ENCODE measurements at regions not wholly inside any gene's neighbourhood (a gene's known extent, or its start where the extent isn't known, plus 50 kb on each side); places are given as distances from the start of the nearest gene placed in this dataset.
"Not testable (repeated sequence)": the region's sequence is repeated elsewhere in the genome, so short reads cannot be mapped to it uniquely, and the experiment has no call there.

DNA sequence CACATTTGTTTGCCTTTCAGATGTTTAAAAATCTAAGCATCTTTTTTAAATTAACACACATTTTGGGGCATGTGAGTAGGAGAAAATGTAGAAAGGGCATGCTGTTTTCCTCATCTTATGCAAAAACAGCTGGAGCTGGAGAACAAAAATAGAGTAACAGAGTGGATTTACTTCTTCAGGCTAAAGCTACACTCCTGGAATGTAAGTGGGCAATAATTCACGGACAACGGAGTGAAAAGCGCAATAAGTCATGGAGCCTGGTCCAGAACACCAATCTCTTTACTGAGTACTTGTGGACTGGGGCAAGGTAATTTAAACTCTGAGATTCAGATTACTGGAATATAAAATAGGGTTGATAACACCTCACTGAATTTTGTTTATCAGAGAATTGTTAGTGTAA, 1018.8 kb upstream of the HS3ST1 start:
- DNase-seq (ENCODE audit: low spot score): no peak

DNA sequence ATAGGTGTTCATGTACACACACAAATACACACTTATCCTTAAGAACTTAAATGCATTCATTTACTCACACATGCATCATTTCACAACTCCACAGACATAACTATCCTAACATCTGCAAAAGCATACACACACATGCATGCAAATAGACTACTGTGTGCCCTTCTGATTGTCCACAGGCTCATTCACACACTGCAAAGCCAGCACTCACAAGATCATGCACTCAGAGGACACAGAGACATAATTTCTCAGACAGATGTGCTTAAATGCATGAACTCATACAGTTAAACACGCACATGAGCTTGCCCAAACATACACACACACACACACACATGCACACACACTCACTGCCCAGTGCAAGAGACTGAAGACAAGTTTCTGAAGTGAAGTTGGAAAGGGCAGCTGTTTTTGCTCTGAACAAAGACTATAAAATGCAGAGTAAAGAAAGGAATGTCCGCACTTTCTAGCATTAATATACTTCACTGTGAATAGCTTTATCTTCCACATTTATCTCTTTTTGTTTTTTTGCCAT, 1018.0 kb upstream of the HS3ST1 start:
- DNase-seq (ENCODE audit: low spot score): no peak

DNA sequence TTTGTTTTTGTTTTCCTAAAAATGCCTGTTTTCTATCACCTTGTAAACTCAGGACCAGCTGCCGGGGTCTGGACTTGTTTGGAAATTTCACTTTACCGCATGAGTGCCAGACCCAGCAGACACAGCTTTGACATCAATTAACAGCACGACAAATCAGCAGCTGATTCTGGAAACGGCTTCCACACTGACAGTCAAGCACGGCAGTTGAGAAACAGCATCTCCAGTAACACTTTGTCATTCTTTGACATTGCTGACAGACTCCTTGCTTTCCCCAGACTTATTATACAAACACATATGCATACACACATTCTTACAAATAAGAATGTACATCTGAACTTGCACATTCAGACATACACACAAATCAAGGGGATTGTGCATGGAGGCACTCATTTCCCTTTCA, 1017.6 kb upstream of the HS3ST1 start:
- no peak for DNase-seq (ENCODE audit: low spot score)

GRCh38 chr4:12445711-12446235, 1017.1 kb upstream of the HS3ST1 start:
- DNase-seq (ENCODE audit: low spot score): no peak

DNA sequence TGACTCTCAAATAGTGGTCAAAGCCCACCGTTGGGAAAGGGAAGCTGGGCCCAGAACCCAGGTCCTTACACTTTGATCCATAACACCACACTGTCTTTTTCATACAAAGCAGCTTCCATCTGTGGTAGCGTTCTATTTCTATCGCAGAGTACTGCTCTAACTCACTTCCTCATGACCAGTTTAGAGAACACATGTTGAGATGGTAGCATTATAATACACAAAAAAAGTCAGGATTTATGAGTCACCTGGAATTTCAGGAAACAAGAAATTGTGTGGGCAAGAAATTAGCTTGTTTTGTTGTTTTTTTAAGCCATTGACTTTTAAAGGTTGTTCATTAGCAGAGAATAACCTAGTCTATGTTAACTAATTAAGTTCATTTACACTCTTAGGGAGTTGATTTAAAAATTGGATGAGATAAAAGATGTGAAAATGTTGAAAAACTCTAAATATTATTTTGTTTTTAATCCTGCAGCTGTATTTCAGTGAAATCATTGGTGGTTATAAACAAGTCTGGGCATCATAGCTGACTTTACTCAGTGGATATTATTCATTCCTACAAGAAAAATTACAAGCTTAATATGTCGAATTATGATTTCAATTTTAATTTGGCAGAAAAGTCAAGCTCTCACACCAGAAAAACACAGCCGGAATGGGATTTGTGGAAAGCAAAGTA, 1011.1 kb upstream of the HS3ST1 start:
- DNase-seq (ENCODE audit: low spot score): no peak

GRCh38 chr4:12431259-12431658, 1002.6 kb upstream of the HS3ST1 start:
- not testable (repeated sequence) for DNase-seq (ENCODE audit: low spot score)

DNA sequence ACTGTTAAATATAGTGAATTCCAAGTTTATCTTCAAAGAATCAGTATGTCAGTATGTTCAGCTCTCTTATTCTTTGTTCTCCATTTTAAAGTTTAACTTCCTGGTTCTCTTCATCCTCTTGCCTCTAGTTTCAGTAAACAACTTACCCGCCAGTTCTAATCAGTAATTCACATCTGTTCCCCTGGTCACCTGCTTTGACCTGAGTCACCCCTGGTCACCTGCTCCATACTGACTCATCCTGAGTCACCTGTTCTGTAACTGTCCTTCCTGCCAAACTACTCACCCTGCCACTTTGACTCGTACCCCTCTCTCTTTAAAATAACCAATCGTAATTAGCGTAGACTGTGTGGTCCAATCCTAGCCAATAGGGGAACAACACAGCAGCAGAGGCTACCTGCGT, 992.7 kb upstream of the HS3ST1 start:
- DNase-seq (ENCODE audit: low spot score): no peak

DNA sequence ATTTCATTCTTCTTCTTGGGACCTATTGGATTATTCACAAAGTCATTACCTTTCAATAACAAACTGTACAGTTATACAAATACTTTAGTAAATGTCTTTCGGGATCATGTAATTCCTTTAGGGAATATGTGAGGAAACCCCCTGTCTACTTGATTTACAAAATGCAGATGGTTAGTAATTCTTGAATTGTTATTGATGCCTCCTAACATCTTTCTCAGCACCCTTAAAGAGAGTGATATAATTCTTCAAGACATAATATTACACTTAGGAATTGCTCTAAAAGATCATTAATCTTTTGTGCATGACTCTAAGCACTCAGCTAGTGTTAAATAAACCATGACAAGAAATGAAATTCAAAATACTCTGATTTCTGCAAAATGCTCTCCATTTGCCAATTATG, 988.1 kb upstream of the HS3ST1 start:
- no peak for DNase-seq (ENCODE audit: low spot score)

GRCh38 chr4:12414181-12414812, 985.6 kb upstream of the HS3ST1 start:
- no peak for DNase-seq (ENCODE audit: low spot score)

- DNase-seq (ENCODE audit: low spot score): no peak
Measured at GRCh38 chr4:12411072-12411471, 982.4 kb upstream of the HS3ST1 start.

- DNase-seq (ENCODE audit: low spot score): no peak
Measured at GRCh38 chr4:12409507-12410190, 981.0 kb upstream of the HS3ST1 start.

- no peak for DNase-seq (ENCODE audit: low spot score)
Measured at GRCh38 chr4:12408364-12408763, 979.7 kb upstream of the HS3ST1 start.

DNA sequence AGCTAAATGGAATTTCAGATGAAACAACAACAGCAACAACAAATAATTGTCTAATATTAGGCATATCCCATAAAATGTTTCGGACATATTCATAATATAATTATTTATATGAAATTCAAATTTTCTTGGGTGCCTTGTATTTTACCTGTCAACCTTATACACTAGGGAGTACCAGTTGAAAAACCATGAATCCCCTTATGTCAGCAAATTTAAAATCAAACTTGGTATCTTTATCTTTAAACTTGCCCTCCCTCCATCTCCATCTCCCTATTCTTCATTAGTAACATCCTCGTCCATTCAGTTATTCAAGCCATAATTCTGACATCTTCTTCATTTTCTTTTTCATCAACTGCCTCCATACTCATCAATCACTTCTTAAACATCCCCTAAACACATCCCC, 974.5 kb upstream of the HS3ST1 start:
- no peak for DNase-seq (ENCODE audit: low spot score)

- no peak for DNase-seq (ENCODE audit: low spot score)
Measured at GRCh38 chr4:12399781-12400180, 971.1 kb upstream of the HS3ST1 start.

DNA sequence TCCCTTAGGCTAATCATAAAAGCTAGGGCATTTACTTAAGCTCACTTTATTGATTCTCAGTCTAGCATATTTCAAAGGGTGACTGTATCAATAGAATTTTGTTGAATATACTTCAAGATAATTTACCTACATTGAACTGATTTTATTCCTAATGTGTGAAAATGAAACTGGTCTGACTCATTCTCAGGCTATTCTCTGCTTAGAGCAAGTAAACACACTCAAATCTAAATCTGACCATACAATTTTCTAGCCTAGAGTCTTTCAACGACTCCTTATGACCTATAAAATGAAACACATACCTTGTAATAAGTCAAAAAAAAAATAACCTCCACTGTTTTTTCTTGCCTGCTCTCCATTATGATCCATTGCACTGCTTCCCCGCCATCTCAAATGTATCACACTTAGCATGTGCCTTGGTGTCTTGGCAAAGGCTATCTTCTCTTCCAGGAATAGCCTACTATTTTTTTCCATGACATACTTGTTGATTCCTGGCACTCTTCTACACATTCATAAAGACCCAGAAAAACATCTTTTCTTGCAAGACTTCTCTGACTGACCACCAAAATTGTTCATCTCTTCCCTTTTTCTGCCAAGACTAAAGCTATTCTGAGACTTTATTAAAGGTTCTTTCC, 965.1 kb upstream of the HS3ST1 start:
- DNase-seq (ENCODE audit: low spot score): no peak

DNA sequence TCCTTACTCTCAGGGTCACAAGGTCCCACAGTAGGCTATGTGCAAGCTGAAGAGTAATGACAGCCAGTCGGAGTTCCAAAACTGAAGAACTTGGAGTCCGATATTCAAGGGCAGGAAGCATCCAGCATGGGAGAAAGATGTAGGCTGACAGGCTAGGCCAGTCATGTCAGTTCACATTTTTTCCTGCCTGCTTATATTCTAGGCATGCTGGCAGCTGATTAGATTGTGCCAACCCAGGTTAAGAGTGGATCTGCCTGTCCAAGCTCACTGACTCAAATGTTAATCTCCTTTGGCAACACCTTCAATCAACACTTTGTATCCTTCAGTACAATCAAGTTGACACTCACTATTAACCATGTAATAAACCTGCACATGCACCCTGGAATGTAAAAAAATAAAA, 960.9 kb upstream of the HS3ST1 start:
- no peak for DNase-seq (ENCODE audit: low spot score)

DNA sequence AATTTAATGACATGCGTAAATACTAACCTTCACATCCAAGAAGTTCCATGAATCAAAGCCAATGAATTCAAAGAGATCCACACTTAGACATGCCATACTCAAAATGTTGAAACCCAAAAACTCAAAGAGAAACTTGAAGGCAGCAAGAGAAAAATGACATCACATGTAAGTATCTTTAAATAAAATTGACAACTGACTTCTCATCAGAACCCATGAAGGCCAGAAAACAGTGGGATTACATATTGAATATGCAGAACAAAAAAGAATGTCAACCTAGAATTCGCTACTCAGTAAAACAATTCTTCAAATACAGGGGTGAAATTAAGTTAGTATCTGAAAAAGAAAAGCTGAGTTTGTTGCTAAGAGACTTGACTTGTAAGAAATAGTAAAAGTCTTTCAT, 953.9 kb upstream of the HS3ST1 start:
- DNase-seq (ENCODE audit: low spot score): no peak

DNA sequence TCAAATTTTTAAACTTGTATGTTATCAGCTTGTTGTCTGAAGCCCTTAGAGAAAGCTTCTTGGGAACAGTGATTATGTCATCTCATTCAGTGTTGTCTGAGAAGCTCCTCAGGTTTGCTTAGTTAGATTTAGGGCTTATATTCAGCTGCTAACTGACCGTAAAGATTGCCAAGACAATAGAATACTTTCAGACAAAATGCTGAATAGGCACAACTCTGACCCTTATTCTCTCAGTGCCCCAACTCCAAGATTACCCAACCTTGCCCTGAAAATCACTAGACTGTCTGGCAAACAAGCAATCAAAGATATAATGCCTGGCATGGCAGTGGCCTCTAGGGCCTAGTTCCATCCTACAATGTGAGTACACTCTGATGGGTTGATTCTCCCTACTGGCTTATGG, 950.5 kb upstream of the HS3ST1 start:
- no peak for DNase-seq (ENCODE audit: low spot score)

DNA sequence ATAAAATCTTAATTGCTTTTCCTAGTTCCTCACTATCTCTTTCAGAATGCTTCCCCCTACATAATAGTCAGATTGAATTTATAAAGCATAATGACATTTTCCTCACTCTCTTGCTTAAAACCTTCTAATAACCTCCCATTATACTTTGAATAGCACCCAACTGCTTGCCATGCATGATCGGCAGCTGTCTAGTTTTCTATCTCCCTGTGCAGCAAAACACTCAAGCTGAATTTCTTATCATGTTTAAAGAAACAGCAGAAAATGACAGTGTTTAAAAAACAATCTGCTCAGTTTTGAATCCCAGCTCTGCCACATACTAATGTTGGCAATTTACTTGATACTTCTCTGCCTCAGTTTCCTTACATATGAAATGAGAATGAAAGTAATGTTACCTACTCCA, 947.1 kb upstream of the HS3ST1 start:
- no peak for DNase-seq (ENCODE audit: low spot score)

- not testable (repeated sequence) for DNase-seq (ENCODE audit: low spot score)
Measured at GRCh38 chr4:12365869-12366268, 937.2 kb upstream of the HS3ST1 start.

GRCh38 chr4:12360391-12360790, 931.7 kb upstream of the HS3ST1 start:
- DNase-seq (ENCODE audit: low spot score): no peak

DNA sequence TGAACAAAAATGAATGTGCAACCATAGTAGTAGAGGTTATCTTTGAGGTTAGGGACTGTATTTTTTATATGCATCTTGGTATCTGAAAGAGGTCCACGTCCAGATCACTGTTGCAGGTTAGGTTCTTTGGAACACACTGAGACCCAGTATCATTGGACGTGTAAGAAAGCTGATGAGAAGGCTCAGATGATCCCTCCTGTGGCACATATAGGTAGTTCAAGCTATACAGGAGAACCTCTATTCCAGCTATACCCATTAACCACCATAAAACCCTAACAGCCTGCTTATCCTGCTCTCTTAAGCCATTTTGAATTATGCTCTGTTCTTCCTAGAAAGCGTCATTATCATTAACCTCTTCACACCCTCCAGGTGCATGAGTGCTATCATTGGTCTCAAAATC, 930.7 kb upstream of the HS3ST1 start:
- DNase-seq (ENCODE audit: low spot score): no peak

- not testable (repeated sequence) for DNase-seq (ENCODE audit: low spot score)
Measured at GRCh38 chr4:12333083-12333482, 904.4 kb upstream of the HS3ST1 start.
